Heart left ventricle (tissue), 13 donors: ENCODE measurements at regions not wholly inside any gene's neighbourhood (a gene's known extent, or its start where the extent isn't known, plus 50 kb on each side); places are given as distances from the start of the nearest gene placed in this dataset.

ENCODE experiments used
- POLR2A ChIP-seq, 2 donors: fragments of 450-650 bp; IDR thresholded peaks; one replicate each; pipeline ENCODE4 v1.6.1; 2017; ENCODE audit warnings: antibody characterized with exemption in 2 of 2, mild to moderate bottlenecking in 2 of 2, moderate library complexity in 2 of 2
- TF ChIP-seq, protein P1 (sequence below), 12 donors: fragments of 200-600 bp; sonication (generic) in 4 of 12; IDR thresholded peaks; one replicate each; pipeline versions ENCODE4 v1.5.0 to v1.8.0; 2018 to 2022; ENCODE audit warnings: antibody characterized with exemption in 12 of 12, mild to moderate bottlenecking in 5 of 12
- donor health status: ischemic (EF 13 %, LVEDD 7.1; RV severe dilation, severe dysfunction).
- donor health status: DM: no; HTN: yes; CAD: no.
- donor health status: DM: no; HTN: no; CAD: no.
- donor health status: ischemic (EF 25% LVEDD 6.9; RV normal size, moderate dysfunction).
- donor health status: ischemic (EF 25% LVEDD 5.7; RV mildly dilated, moderate dysfunction).
- donor health status: ischemic (EF 35%, LVEDD 5.7; RV mildly dilated, moderate dysfunction).
- donor health status: nonischemic (EF 11% LVEDD 7.7; RV severe dilation, severe dysfunction).
- donor health status: DM: yes; HTN: yes; CAD: no.
- donor health status: PGD.
- donor health status: ischemic (EF 29% LVEDD 5.4; RV normal size, mild dysfunction).
- donor health status: nonischemic (EF 23%, LVEDD 6.1; RV moderate dilation, normal function).

- TF ChIP-seq, protein P1, sequence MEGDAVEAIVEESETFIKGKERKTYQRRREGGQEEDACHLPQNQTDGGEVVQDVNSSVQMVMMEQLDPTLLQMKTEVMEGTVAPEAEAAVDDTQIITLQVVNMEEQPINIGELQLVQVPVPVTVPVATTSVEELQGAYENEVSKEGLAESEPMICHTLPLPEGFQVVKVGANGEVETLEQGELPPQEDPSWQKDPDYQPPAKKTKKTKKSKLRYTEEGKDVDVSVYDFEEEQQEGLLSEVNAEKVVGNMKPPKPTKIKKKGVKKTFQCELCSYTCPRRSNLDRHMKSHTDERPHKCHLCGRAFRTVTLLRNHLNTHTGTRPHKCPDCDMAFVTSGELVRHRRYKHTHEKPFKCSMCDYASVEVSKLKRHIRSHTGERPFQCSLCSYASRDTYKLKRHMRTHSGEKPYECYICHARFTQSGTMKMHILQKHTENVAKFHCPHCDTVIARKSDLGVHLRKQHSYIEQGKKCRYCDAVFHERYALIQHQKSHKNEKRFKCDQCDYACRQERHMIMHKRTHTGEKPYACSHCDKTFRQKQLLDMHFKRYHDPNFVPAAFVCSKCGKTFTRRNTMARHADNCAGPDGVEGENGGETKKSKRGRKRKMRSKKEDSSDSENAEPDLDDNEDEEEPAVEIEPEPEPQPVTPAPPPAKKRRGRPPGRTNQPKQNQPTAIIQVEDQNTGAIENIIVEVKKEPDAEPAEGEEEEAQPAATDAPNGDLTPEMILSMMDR (IDR thresholded peaks at IDR 0.05), result no peak
- no peak for TF ChIP-seq POLR2A (IDR thresholded peaks at IDR 0.05)
Measured at GRCh38 chr6:11307226-11307625, 74.8 kb upstream of the NEDD9 start.
